Stomach smooth muscle (tissue), 2 donors: ENCODE measurements at regions not wholly inside any gene's neighbourhood (a gene's known extent, or its start where the extent isn't known, plus 50 kb on each side); places are given as distances from the start of the nearest gene placed in this dataset.

Source experiments
- H3K27ac ChIP-seq: one replicate; pipeline ENCODE4 v1.7.0; 2013; ENCODE audit warnings: mild to moderate bottlenecking, low read length, inconsistent platforms
- H3K27me3 ChIP-seq, 2 donors: one replicate each; pipeline ENCODE4 v1.7.0; 2013; ENCODE audit warnings: low read length in 2 of 2; ENCODE audit not compliant: insufficient read depth in 2 of 2, control insufficient read depth in 1 of 2
- H3K36me3 ChIP-seq, 2 donors: one replicate each; pipeline ENCODE4 v1.7.0; 2013; ENCODE audit warnings: low read length in 2 of 2; ENCODE audit not compliant: control insufficient read depth in 2 of 2, insufficient read depth in 2 of 2
- H3K4me1 ChIP-seq: one replicate; pipeline ENCODE4 v1.7.0; 2013; ENCODE audit warnings: low read length; ENCODE audit not compliant: control insufficient read depth, insufficient read depth
- H3K4me3 ChIP-seq, 2 donors: one replicate each; pipeline ENCODE4 v1.7.0; 2013; ENCODE audit warnings: low read length in 2 of 2
- H3K9ac ChIP-seq, 2 donors: one replicate each; pipeline ENCODE4 v1.7.0; 2013; ENCODE audit warnings: low read length in 2 of 2, mild to moderate bottlenecking in 1 of 2
- H3K9me3 ChIP-seq, 2 donors: one replicate each; pipeline ENCODE4 v1.7.0; 2013; ENCODE audit warnings: low read length in 2 of 2; ENCODE audit not compliant: control insufficient read depth in 2 of 2
- donor health status: healthy.
- donor health status: Pancreatic carcinoma.

DNA sequence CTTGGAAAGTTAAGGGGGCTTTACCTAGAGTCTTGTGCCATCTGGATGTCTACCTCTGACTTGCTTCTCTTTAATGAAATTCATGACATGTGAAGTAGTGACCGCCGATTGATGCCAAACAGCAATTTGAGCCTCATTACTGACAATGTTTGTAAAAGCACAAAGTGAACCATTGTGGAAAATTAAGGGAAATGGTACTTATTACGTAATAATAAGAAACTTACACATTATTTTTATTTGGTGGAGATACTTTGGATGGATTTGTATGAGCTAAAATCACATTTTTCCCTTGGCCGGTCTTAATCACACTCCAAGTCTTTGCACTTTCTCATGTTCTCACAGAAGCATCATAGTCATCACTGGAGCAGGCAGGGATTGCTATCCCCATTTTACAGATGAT, 265.1 kb upstream of the KLF6 start:
- H3K4me1 ChIP-seq, result peaks cover 11% of the 10 kb centered on the region
- H3K27ac ChIP-seq, result no peak overlapping the region
- no peaks in the 10 kb centered on the region for H3K9me3 ChIP-seq
- H3K27me3 ChIP-seq, result no peaks in the 10 kb centered on the region
- H3K9ac ChIP-seq, result no peak overlapping the region
- no peaks in the 10 kb centered on the region for H3K36me3 ChIP-seq
- no peak overlapping the region for H3K4me3 ChIP-seq

DNA sequence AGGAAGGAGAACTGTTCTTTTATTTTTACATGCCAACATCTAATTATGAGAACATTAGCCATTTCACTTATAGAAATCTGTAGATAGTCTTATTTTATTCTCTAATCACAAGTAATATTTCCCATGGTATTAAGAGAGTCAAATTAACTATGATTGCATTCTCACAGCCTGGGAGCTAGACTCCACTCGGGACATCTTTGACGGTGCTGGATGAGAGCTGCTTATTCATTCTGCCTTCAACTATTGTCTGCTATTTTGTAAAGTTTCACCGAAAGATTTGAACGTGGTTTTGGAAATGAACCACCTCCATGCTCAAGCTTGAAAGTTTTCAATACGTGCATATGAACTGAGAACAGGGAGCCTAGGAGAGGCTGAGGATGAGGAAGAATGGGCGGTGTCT, 264.3 kb upstream of the KLF6 start:
- Histone ChIP-seq H3K27ac (no peak overlapping the region), H3K27me3 (no peaks in the 10 kb centered on the region), H3K4me1 (peaks cover 9% of the 10 kb centered on the region), H3K36me3 (no peaks in the 10 kb centered on the region), H3K9ac (no peak overlapping the region), H3K9me3 (no peaks in the 10 kb centered on the region), H3K4me3 (no peak overlapping the region)

GRCh38 chr10:4048236-4048864, 263.3 kb upstream of the KLF6 start:
- H3K36me3 ChIP-seq, result no peaks in the 10 kb centered on the region
- no peaks in the 10 kb centered on the region for H3K9me3 ChIP-seq
- H3K9ac ChIP-seq, result no peak overlapping the region
- no peak overlapping the region for H3K4me3 ChIP-seq
- H3K4me1 ChIP-seq, result peaks cover 9% of the 10 kb centered on the region
- no peaks in the 10 kb centered on the region for H3K27me3 ChIP-seq
- no peak overlapping the region for H3K27ac ChIP-seq

GRCh38 chr10:4046712-4047354, 261.8 kb upstream of the KLF6 start:
- Histone ChIP-seq H3K4me1 (peaks cover 7% of the 10 kb centered on the region), H3K9me3 (peaks cover 2 to 3% of the 10 kb centered on the region in 2 donors), H3K9ac (no peak overlapping the region), H3K27me3 (no peaks in the 10 kb centered on the region), H3K36me3 (no peaks in the 10 kb centered on the region), H3K4me3 (no peak overlapping the region), H3K27ac (no peak overlapping the region)

GRCh38 chr10:4046030-4046429, 261.0 kb upstream of the KLF6 start:
- H3K27ac ChIP-seq, result no peak overlapping the region
- no peak overlapping the region for H3K4me3 ChIP-seq
- no peak overlapping the region for H3K9ac ChIP-seq
- peaks cover 6 to 7% of the 10 kb centered on the region in 2 donors for H3K9me3 ChIP-seq
- H3K36me3 ChIP-seq, result no peaks in the 10 kb centered on the region
- peaks cover 4% of the 10 kb centered on the region for H3K4me1 ChIP-seq
- no peaks in the 10 kb centered on the region for H3K27me3 ChIP-seq

- H3K9me3 ChIP-seq, result peaks cover 6 to 7% of the 10 kb centered on the region in 2 donors
- no peak overlapping the region for H3K27ac ChIP-seq
- H3K27me3 ChIP-seq, result no peaks in the 10 kb centered on the region
- no peak overlapping the region for H3K4me3 ChIP-seq
- peaks cover 4% of the 10 kb centered on the region for H3K4me1 ChIP-seq
- no peak overlapping the region for H3K9ac ChIP-seq
- H3K36me3 ChIP-seq, result no peaks in the 10 kb centered on the region
Measured at GRCh38 chr10:4043897-4044665, 259.1 kb upstream of the KLF6 start.

DNA sequence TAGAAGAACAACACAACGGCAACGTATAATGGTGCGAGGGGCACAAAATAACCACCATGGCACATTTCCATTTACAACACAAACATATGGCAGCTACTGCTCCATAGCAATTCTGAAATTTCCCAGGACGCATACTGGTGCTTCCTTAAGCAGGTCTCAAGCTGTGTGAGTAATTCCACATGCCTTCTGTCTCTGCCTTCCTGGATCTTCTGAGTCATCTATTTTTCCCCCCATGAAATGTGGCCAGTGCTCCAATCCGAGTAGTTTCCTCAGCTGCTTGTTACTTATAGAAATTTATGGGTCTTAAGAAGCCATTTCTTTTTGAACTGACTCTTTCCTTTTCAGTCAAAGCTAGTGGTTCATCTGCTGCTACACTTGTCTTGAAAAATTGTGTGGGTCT, 256.6 kb upstream of the KLF6 start:
- Histone ChIP-seq H3K4me3 (no peak overlapping the region), H3K4me1 (no peaks in the 10 kb centered on the region), H3K36me3 (no peaks in the 10 kb centered on the region), H3K9me3 (peaks cover 6 to 7% of the 10 kb centered on the region in 2 donors), H3K27me3 (no peaks in the 10 kb centered on the region), H3K27ac (no peak overlapping the region), H3K9ac (no peak overlapping the region)

DNA sequence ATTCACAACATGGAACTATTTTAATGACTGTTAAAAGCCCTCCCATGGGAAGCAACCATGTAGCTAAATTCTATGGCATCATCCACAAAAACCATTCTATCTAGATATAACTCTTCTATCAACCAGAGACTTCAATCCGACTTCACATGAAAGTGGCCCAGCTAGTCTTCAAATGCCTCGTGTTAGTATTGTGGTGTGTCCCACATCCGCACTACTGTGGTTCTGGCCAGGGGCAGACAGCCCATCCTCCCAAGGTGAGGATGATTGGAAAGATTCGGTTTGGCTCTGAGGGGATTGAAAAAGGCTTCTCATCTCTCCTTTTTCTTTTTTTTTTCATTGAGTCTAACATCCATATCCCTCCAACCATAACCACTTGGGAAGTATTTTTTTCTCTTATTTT, 253.0 kb upstream of the KLF6 start:
- Histone ChIP-seq H3K9ac (no peak overlapping the region), H3K9me3 (peaks cover 4 to 6% of the 10 kb centered on the region in 2 donors), H3K27me3 (no peaks in the 10 kb centered on the region), H3K36me3 (no peaks in the 10 kb centered on the region), H3K4me1 (peaks cover 7% of the 10 kb centered on the region), H3K4me3 (no peak overlapping the region), H3K27ac (no peak overlapping the region)

- H3K4me1 ChIP-seq, result peaks cover 7% of the 10 kb centered on the region
- no peaks in the 10 kb centered on the region for H3K36me3 ChIP-seq
- H3K4me3 ChIP-seq, result peak overlapping the region; percentile 59 to 70
- H3K27ac ChIP-seq, result peak overlapping the region; percentile 49
- H3K9ac ChIP-seq, result peak overlapping the region; percentile 45 to 58
- H3K27me3 ChIP-seq, result no peaks in the 10 kb centered on the region
- no peaks in the 10 kb centered on the region for H3K9me3 ChIP-seq
Measured at GRCh38 chr10:4035599-4035945, 250.6 kb upstream of the KLF6 start.

DNA sequence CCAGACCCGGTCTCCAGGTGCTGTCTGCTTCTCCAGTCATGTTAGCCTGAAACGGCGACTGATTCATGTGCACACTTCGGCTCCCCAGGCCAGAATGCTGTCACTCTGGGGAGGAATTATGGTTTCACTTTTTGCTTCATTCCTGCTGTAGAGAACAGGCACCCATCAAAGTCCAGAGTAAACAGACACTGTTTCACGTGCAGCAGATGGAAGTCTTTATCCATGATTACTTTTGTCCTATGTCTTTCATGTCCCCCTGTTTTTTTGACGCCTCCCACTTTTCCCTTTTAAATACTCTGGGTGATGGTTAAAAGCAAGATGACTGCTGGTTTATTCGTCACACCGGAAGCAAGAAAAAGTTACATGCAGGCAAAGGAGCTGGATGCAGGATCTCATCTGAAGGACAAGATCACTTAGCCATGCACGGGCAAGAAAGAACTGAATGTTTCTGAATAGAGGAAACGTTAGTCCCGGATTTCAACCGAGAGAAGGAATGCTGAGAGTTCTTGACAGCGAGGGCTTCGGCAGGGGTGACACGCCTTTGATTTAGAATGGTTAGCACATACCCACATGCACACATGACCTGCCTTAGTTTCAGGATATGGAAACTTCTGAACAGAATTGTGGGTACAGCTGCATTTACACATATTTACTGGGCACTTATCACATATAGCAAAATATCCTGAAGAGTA, 250.0 kb upstream of the KLF6 start:
- H3K36me3 ChIP-seq, result no peaks in the 10 kb centered on the region
- peak overlapping the region; percentile 45 to 58 for H3K9ac ChIP-seq
- peak overlapping the region; percentile 59 to 70 for H3K4me3 ChIP-seq
- no peaks in the 10 kb centered on the region for H3K9me3 ChIP-seq
- H3K27ac ChIP-seq, result peak overlapping the region; percentile 49
- no peaks in the 10 kb centered on the region for H3K27me3 ChIP-seq
- peaks cover 7% of the 10 kb centered on the region for H3K4me1 ChIP-seq
